ENCODE measurements at regions not wholly inside any gene's neighbourhood (a gene's known extent, or its start where the extent isn't known, plus 50 kb on each side); places are given as distances from the start of the nearest gene placed in this dataset.

- TF ChIP-seq, protein P1, sequence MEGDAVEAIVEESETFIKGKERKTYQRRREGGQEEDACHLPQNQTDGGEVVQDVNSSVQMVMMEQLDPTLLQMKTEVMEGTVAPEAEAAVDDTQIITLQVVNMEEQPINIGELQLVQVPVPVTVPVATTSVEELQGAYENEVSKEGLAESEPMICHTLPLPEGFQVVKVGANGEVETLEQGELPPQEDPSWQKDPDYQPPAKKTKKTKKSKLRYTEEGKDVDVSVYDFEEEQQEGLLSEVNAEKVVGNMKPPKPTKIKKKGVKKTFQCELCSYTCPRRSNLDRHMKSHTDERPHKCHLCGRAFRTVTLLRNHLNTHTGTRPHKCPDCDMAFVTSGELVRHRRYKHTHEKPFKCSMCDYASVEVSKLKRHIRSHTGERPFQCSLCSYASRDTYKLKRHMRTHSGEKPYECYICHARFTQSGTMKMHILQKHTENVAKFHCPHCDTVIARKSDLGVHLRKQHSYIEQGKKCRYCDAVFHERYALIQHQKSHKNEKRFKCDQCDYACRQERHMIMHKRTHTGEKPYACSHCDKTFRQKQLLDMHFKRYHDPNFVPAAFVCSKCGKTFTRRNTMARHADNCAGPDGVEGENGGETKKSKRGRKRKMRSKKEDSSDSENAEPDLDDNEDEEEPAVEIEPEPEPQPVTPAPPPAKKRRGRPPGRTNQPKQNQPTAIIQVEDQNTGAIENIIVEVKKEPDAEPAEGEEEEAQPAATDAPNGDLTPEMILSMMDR (IDR thresholded peaks at IDR 0.05; ENCODE audit: low read depth, low read length), result no peak
- Histone ChIP-seq H3K9me3 (ENCODE audit: low read depth) (no peaks in the 10 kb centered on the region), H3K27ac (no peak overlapping the region), H3K27me3 (no peaks in the 10 kb centered on the region), H3K4me1 (ENCODE audit: low read depth) (no peaks in the 10 kb centered on the region), H3K4me3 (no peak overlapping the region), H3K36me3 (no peaks in the 10 kb centered on the region)
- DNase-seq (ENCODE audit: low read depth in 1 of 2, low spot score in 1 of 2), result no peak
These were observed 57.4 kb upstream of the WDR26 start for GRCh38 chr1:224492015-224492414.

DNA sequence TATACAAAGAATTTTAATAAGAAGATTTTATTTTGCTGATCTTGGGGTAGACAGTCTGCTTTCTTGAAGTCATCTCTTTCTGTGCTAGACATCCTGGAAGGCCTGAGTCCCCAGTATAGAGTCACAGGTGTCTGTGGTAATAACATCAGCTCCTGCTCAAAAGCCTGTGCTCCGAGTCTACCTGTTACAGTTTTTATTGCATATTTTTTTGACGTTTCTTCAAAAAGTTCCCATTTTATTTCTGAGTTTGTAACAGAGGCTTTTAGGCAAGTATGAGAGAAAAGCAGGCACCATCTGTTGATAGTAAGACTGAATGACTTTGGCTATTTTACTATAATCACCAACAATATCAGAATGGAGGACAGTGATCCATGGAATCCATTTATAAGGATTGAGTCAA lies 58.0 kb upstream of the WDR26 start:
- no peak for DNase-seq (ENCODE audit: low read depth in 1 of 2, low spot score in 1 of 2)
- no peak overlapping the region for H3K4me3 ChIP-seq
- H3K36me3 ChIP-seq, result no peaks in the 10 kb centered on the region
- no peaks in the 10 kb centered on the region for H3K9me3 ChIP-seq (ENCODE audit: low read depth)
- H3K27ac ChIP-seq, result no peak overlapping the region
- TF ChIP-seq, protein P1 (IDR thresholded peaks at IDR 0.05; ENCODE audit: low read depth, low read length), result no peak
- no peaks in the 10 kb centered on the region for H3K4me1 ChIP-seq (ENCODE audit: low read depth)
- H3K27me3 ChIP-seq, result no peaks in the 10 kb centered on the region

- H3K27ac ChIP-seq, result no peak overlapping the region
- no peak overlapping the region for H3K4me3 ChIP-seq
- H3K9me3 ChIP-seq (ENCODE audit: low read depth), result no peaks in the 10 kb centered on the region
- H3K27me3 ChIP-seq, result no peaks in the 10 kb centered on the region
- DNase-seq (ENCODE audit: low read depth in 1 of 2, low spot score in 1 of 2), result no peak
- no peaks in the 10 kb centered on the region for H3K4me1 ChIP-seq (ENCODE audit: low read depth)
- TF ChIP-seq, protein P1 (IDR thresholded peaks at IDR 0.05; ENCODE audit: low read depth, low read length), result no peak
- H3K36me3 ChIP-seq, result no peaks in the 10 kb centered on the region
These were observed 58.7 kb upstream of the WDR26 start for GRCh38 chr1:224493269-224493668.

DNA sequence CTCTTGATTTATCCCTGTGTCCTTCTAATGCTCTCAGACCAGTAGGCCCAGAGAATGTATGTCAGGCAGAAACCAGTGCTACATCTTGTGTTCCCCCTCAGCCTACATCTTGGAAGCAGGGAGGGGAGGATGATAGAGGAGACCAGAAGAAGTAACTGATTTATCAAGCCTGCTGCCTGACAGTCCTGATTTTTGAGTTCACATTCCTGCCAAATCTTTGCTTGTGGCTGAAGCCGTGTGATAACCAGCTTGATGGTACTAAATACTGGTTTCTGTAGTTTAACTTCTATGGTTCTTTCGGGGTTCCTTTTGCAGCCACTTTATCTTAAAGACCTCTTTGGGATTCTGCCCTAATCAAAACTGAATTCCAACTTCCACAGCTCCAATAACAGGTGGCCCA lies 59.7 kb upstream of the WDR26 start:
- Histone ChIP-seq H3K4me1 (ENCODE audit: low read depth) (no peaks in the 10 kb centered on the region), H3K36me3 (no peaks in the 10 kb centered on the region), H3K27ac (no peak overlapping the region), H3K4me3 (no peak overlapping the region), H3K27me3 (no peaks in the 10 kb centered on the region), H3K9me3 (ENCODE audit: low read depth) (no peaks in the 10 kb centered on the region)
- TF ChIP-seq, protein P1 (IDR thresholded peaks at IDR 0.05; ENCODE audit: low read depth, low read length), result no peak
- no peak for DNase-seq (ENCODE audit: low read depth in 1 of 2, low spot score in 1 of 2)

DNA sequence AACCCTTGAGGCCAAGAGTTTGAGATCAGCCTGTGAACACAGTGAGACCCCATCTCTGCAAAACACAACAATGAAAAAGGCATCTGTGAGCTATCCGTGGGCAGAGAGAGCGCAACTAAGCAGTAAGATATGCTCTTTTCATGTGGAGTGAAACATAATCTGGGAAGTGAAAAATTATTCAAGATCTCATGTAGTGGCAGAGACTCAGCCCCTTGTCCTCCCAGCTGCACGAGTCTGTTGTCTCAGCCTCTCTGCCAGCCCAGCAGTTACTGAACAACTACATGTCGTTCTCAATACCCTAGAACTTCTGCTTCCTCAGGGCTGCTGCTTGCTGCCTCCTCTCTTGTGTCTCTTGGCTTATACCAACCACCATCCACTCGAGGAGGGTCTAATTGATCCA lies 61.3 kb upstream of the WDR26 start:
- H3K4me3 ChIP-seq, result no peak overlapping the region
- H3K27me3 ChIP-seq, result no peaks in the 10 kb centered on the region
- DNase-seq (ENCODE audit: low read depth in 1 of 2, low spot score in 1 of 2), result no peak
- H3K4me1 ChIP-seq (ENCODE audit: low read depth), result no peaks in the 10 kb centered on the region
- H3K9me3 ChIP-seq (ENCODE audit: low read depth), result no peaks in the 10 kb centered on the region
- TF ChIP-seq, protein P1 (IDR thresholded peaks at IDR 0.05; ENCODE audit: low read depth, low read length), result no peak
- H3K36me3 ChIP-seq, result no peaks in the 10 kb centered on the region
- H3K27ac ChIP-seq, result no peak overlapping the region

DNA sequence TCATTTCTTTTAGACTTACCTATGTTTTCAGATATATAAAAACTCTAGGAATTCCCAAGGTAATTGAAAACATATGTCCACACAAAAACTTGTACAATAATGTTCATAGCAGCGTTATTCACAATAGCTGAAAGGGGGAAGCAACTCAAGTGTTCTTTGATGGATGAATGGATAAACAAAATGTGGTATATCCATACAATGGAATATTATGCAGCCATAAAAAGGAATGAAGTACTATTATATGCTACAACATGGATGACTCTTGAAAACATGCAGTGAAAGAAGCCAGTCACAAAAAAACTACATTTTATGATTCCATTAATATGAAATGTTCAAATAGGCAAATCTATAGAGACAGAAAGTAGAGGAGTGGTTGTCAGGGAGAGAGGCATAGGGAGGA lies 62.2 kb upstream of the WDR26 start:
- Histone ChIP-seq H3K27ac (no peak overlapping the region), H3K36me3 (no peaks in the 10 kb centered on the region), H3K4me3 (no peak overlapping the region), H3K9me3 (ENCODE audit: low read depth) (no peaks in the 10 kb centered on the region), H3K27me3 (no peaks in the 10 kb centered on the region), H3K4me1 (ENCODE audit: low read depth) (no peaks in the 10 kb centered on the region)
- no peak for DNase-seq (ENCODE audit: low read depth in 1 of 2, low spot score in 1 of 2)
- TF ChIP-seq, protein P1 (IDR thresholded peaks at IDR 0.05; ENCODE audit: low read depth, low read length), result no peak
